ENCODE measurements at regions not wholly inside any gene's neighbourhood (a gene's known extent, or its start where the extent isn't known, plus 50 kb on each side); places are given as distances from the start of the nearest gene placed in this dataset.

- DNase-seq, result no peak
- no peaks in the 10 kb centered on the region for H3K27me3 ChIP-seq
- H3K27ac ChIP-seq, result no peak overlapping the region
- no peak for ATAC-seq
- intact Hi-C loops (cut with DNase I), result no loop called here
- TF ChIP-seq CTCF (IDR thresholded peaks at IDR 0.05), result no peak
- H3K9me3 ChIP-seq, result peaks cover 0 to 12% of the 10 kb centered on the region in 2 donors
- H3K36me3 ChIP-seq, result no peaks in the 10 kb centered on the region
- no peaks in the 10 kb centered on the region for H3K4me1 ChIP-seq
- no peak overlapping the region for H3K4me3 ChIP-seq
These were observed 1062.1 kb downstream of the SLC6A15 start for GRCh38 chr12:83850531-83850930.

GRCh38 chr12:83848702-83849101 lies 1063.9 kb downstream of the SLC6A15 start:
- Histone ChIP-seq H3K36me3 (no peaks in the 10 kb centered on the region), H3K27me3 (no peaks in the 10 kb centered on the region), H3K27ac (no peak overlapping the region), H3K4me3 (no peak overlapping the region), H3K9me3 (no peaks in the 10 kb centered on the region), H3K4me1 (no peaks in the 10 kb centered on the region)
- no peak for TF ChIP-seq CTCF (IDR thresholded peaks at IDR 0.05)
- ATAC-seq, result no peak
- DNase-seq, result no peak
- intact Hi-C loops (cut with DNase I), result no loop called here

GRCh38 chr12:83843541-83843940 lies 1069.1 kb downstream of the SLC6A15 start:
- H3K4me1 ChIP-seq, result no peaks in the 10 kb centered on the region
- TF ChIP-seq CTCF (IDR thresholded peaks at IDR 0.05), result no peak
- no peak overlapping the region for H3K4me3 ChIP-seq
- no peak overlapping the region for H3K27ac ChIP-seq
- no peak for ATAC-seq
- DNase-seq, result no peak
- H3K36me3 ChIP-seq, result no peaks in the 10 kb centered on the region
- H3K27me3 ChIP-seq, result no peaks in the 10 kb centered on the region
- H3K9me3 ChIP-seq, result no peaks in the 10 kb centered on the region
- intact Hi-C loops (cut with DNase I), result no loop called here

GRCh38 chr12:83841620-83842019 lies 1071.0 kb downstream of the SLC6A15 start:
- H3K4me1 ChIP-seq, result no peaks in the 10 kb centered on the region
- ATAC-seq (no peak), DNase-seq (no peak)
- H3K27me3 ChIP-seq, result no peaks in the 10 kb centered on the region
- no peak overlapping the region for H3K4me3 ChIP-seq
- no peaks in the 10 kb centered on the region for H3K36me3 ChIP-seq
- no peak for TF ChIP-seq CTCF (IDR thresholded peaks at IDR 0.05)
- H3K27ac ChIP-seq, result no peak overlapping the region
- intact Hi-C loops (cut with DNase I), result no loop called here
- H3K9me3 ChIP-seq, result no peaks in the 10 kb centered on the region

- DNase-seq (peak in 2 of 4 donors; percentile 19 to 39), ATAC-seq (no peak)
- no peaks in the 10 kb centered on the region for H3K27me3 ChIP-seq
- H3K4me3 ChIP-seq, result no peak overlapping the region
- no peak for TF ChIP-seq CTCF (IDR thresholded peaks at IDR 0.05)
- H3K9me3 ChIP-seq, result no peaks in the 10 kb centered on the region
- H3K27ac ChIP-seq, result no peak overlapping the region
- no peaks in the 10 kb centered on the region for H3K36me3 ChIP-seq
- no peaks in the 10 kb centered on the region for H3K4me1 ChIP-seq
- intact Hi-C loops (cut with DNase I), result no loop called here
These were observed 1084.7 kb downstream of the SLC6A15 start for GRCh38 chr12:83827860-83828259.
